ENCODE measurements at regions not wholly inside any gene's neighbourhood (a gene's known extent, or its start where the extent isn't known, plus 50 kb on each side); places are given as distances from the start of the nearest gene placed in this dataset.

DNA sequence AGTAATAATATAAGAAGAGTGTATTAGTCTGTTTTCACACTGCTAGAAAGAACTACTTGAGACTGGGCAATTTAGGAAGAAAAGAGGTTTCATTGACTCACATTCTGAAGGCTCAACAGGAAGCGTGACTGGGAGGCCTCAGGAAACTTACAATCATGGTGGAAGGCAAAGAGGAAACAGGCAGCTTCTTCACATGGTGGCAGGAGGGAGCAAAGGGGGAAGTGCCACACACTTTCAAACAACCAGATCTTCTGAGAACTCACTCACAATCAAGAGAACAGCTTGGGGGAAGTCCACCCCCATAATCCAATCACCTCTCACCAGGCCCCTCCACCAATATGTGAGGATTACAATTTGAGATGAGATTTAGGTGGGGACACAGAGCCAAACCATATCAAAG lies 212.5 kb upstream of the HDAC9 start:
- TF ChIP-seq ELF4 (IDR thresholded peaks at IDR 0.05) (no peak), BHLHE40 (IDR thresholded peaks at IDR 0.05; ENCODE audit: borderline replicate concordance) (no peak), FOXA1 (IDR thresholded peaks at IDR 0.05) (no peak), ZNF384 (IDR thresholded peaks at IDR 0.05) (no peak), LEF1 (IDR thresholded peaks at IDR 0.05; ENCODE audit: borderline replicate concordance) (no peak), HDGF (IDR thresholded peaks at IDR 0.05; ENCODE audit: borderline replicate concordance) (no peak)
